GM21717 (cell line): ENCODE measurements at regions not wholly inside any gene's neighbourhood (a gene's known extent, or its start where the extent isn't known, plus 50 kb on each side); places are given as distances from the start of the nearest gene placed in this dataset.

ENCODE experiments used
- ATAC-seq: cut with Tn5 transposase; IDR thresholded peaks from one replicate; pipeline ENCODE4 v1.9.1; 2021; ENCODE audit warnings: mild to moderate bottlenecking, moderate library complexity; ENCODE audit not compliant: unreplicated experiment

- ATAC-seq = no peak
Observed at GRCh38 chr19:29292153-29292552, 79.2 kb upstream of the UQCRFS1 start.

DNA sequence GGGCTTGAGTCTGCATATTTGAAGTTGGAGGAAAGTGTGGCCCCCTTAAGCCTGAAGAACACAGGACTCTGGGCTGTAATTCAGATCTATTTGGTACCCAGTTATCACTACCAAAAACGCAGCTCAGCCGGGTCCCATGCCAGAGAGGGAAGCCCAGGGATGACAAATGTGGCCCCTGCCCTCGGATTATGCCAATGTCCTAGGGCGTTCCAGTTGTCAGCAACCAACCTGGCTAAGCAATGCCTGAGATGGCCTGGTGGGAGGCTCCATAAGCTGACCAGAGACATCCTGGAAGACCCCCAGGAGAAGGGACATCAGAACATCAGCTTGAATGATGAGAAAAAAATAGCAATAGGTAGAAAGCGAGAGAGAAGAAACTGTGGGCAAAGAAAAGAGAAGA, 79.6 kb upstream of the UQCRFS1 start:
- no peak for ATAC-seq

DNA sequence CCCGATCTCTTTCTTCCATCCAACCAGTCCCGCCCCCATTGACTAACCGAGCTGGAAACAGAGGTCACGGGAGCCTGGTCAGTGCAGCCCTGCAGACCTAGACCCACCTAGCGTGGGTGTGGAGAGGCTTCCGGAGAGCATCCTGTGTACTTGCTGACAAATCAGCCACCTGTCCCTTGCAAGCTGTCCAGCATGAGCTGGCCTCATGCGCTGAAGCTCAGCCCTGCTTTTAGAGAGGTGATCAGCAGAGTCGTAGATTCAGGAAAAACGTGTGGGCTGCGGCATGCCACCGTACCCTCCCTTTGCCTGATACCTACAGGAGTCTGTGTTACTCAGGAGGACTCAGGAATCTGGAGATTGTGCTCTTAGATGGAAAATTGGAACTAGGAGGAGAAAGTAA, 80.3 kb upstream of the UQCRFS1 start:
- ATAC-seq = no peak

- no peak for ATAC-seq
Observed at GRCh38 chr19:29293736-29294342, 80.9 kb upstream of the UQCRFS1 start.

GRCh38 chr19:29294343-29294811, 81.4 kb upstream of the UQCRFS1 start:
- ATAC-seq = no peak

GRCh38 chr19:29295285-29295684, 82.3 kb upstream of the UQCRFS1 start:
- no peak for ATAC-seq

GRCh38 chr19:29297381-29297780, 84.4 kb upstream of the UQCRFS1 start:
- no peak for ATAC-seq

GRCh38 chr19:29299416-29300380, 86.7 kb upstream of the UQCRFS1 start:
- ATAC-seq = no peak

DNA sequence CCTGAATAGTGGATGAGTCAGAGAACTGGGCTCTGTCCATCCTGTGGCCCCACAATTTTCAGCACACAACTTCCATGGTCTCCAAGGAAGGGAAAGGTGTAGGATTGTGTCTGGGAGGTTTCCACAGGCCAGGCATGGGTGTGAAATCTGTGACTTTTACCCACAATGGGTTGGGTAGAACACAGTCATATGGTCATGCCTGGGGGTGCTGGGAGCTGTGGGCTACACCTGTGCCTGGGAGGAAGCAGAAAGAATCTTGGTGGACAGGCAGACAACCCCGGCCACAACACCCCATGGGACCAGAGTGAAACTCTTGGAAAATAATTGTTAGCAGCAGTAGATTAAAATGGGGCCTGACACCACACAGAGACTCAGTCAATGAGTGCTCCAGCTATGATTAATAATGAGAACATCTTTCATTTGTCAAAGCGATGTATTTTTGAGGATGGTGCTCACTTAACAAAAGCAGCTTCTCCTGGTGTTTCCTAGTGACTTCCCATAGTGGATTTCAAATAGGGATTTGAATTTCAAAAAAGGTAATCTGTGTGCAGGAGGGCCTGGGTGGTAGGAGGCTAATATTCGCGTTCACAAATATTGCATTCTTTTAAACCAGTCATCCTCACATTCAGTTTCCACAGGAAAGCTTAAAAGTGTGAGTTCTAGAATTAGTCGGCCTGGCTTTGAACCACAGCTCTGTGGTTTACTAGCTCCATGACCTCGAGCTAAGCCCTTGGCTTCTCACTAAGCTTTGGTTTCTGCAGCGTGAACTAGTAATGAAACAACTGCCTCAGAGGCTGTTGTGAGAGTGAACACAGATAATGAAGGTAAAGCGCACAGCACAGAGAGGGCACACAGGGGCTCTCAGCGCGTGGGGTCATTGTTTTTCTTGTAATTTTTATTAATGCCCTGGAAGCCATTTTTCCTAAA, 89.3 kb upstream of the UQCRFS1 start:
- no peak for ATAC-seq

DNA sequence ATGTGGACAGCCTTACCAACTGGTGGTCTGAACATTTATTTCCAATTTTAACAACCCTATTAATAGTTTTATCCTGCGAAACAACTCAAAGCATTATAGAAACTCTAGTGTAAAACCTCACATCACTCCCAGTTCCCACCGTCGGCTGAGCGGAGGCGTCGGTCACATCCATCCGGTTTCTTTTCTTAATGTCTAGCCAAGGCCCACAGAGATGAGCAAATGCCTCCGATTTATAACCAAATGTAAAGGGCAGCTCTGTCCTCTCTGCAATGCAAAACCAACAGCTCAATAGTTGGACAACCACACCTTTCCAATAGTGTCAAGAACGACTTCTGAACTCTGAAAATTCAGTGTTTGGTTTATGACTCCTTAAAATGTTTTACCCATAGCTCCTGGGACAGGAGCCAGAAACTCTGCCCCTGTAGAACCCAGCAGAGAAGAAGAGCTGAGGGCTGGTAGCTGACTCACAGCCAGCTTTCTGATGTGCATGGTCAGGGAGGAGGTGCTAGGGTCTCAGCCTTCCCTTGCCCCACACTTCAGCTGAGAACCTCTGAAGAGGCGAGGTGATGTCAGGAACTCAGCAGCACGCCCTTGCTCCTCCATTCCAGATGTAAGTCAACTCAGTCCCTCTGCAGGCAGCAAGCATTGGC, 90.2 kb upstream of the UQCRFS1 start:
- no peak for ATAC-seq

GRCh38 chr19:29303719-29304090, 90.8 kb upstream of the UQCRFS1 start:
- no peak for ATAC-seq

GRCh38 chr19:29305268-29305667, 92.3 kb upstream of the UQCRFS1 start:
- no peak for ATAC-seq

GRCh38 chr19:29308977-29309590, 96.1 kb upstream of the UQCRFS1 start:
- no peak for ATAC-seq

GRCh38 chr19:29309637-29310036, 96.7 kb upstream of the UQCRFS1 start:
- ATAC-seq = no peak

GRCh38 chr19:29311191-29311790, 98.3 kb upstream of the UQCRFS1 start:
- ATAC-seq = no peak

GRCh38 chr19:29315556-29316190, 102.7 kb upstream of the UQCRFS1 start:
- ATAC-seq = no peak

- ATAC-seq = no peak
Observed at GRCh38 chr19:29318581-29318980, 105.6 kb upstream of the UQCRFS1 start.

DNA sequence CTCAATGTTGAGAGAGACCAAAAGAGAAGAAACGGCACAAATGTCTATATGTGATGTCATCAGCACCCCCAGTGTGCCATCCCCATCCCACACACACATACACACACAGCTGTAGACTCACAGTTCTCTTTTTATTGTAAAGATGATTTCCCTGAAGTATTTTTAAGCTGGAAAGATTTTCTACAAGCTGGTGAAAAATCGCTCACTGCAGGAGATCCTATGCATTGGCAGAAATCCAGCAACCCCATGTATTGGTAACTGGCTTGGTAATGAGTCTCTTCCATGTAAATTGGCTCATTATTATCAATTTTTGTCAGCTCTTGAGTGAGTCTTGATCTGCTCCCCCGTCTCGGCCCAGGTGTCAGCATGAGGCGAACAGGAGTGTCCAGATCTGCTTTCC, 107.1 kb upstream of the UQCRFS1 start:
- ATAC-seq = no peak

DNA sequence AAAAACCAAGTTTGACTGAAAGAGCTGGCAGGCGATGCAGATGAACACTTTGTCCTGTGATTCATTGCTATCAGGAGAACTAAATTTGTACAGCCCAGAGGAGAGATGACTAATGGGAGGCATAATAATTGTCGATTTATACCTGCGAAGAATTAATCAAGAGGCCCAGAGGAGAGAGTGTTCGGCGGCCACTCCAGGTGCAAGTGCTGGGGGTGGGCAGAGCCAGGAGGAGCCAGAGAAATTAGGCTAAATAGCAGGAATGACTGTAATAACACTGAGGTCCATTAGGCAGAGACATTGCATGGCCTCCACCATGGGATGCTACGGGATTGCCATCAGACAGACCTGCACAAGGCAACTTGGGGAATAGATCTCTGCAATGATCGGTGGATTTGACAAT, 107.7 kb upstream of the UQCRFS1 start:
- ATAC-seq = no peak
